Ectodermal cell (in vitro differentiated cells): ENCODE measurements at regions not wholly inside any gene's neighbourhood (a gene's known extent, or its start where the extent isn't known, plus 50 kb on each side); places are given as distances from the start of the nearest gene placed in this dataset.

Experiments used
- H3K27ac ChIP-seq: 2 replicates; pipeline ENCODE4 v1.7.0; 2013; ENCODE audit warnings: mild to moderate bottlenecking, low read depth, low read length; ENCODE audit not compliant: insufficient read depth, poor library complexity, severe bottlenecking
- H3K27me3 ChIP-seq: 2 replicates; pipeline ENCODE4 v1.7.0; 2013; ENCODE audit warnings: mild to moderate bottlenecking, low read length; ENCODE audit not compliant: insufficient read depth, control insufficient read depth, poor library complexity, severe bottlenecking
- H3K36me3 ChIP-seq: one replicate; pipeline ENCODE4 v1.7.0; 2013; ENCODE audit warnings: low read length; ENCODE audit not compliant: control insufficient read depth, insufficient read depth
- H3K4me1 ChIP-seq: one replicate; pipeline ENCODE4 v1.7.0; 2013; ENCODE audit warnings: low read length; ENCODE audit not compliant: control insufficient read depth, insufficient read depth
- H3K4me3 ChIP-seq: 2 replicates; pipeline ENCODE4 v1.7.0; 2013; ENCODE audit warnings: low read depth, low read length, control low read depth; ENCODE audit not compliant: insufficient read depth
- H3K9me3 ChIP-seq: 2 replicates; pipeline ENCODE4 v1.7.0; 2013; ENCODE audit warnings: mild to moderate bottlenecking, low read length, moderate library complexity; ENCODE audit not compliant: control insufficient read depth
- WGBS, 2 experiments: methylation state at CpG; one replicate each; pipeline ENCODE4 v1.1.7; 2013; ENCODE audit warnings: missing lambda C conversion rate in 2 of 2; 5-methylcytosine and 5-hydroxymethylcytosine counted together

GRCh38 chr7:32142649-32143048 lies 72.4 kb upstream of the PDE1C start:
- Histone ChIP-seq H3K9me3 (no peaks in the 10 kb centered on the region), H3K36me3 (no peaks in the 10 kb centered on the region), H3K4me3 (no peak overlapping the region), H3K4me1 (no peaks in the 10 kb centered on the region), H3K27me3 (no peaks in the 10 kb centered on the region), H3K27ac (no peak overlapping the region)
- 59 to 62% methylated on average over 3 of the region's 3 CpGs for WGBS, 2 experiments

- 86 to 98% methylated on average over 2 to 5 of the region's 5 CpGs for WGBS, 2 experiments
- H3K36me3 ChIP-seq = no peaks in the 10 kb centered on the region
- no peaks in the 10 kb centered on the region for H3K9me3 ChIP-seq
- H3K4me1 ChIP-seq = no peaks in the 10 kb centered on the region
- no peak overlapping the region for H3K27ac ChIP-seq
- no peak overlapping the region for H3K4me3 ChIP-seq
- no peaks in the 10 kb centered on the region for H3K27me3 ChIP-seq
Measured at GRCh38 chr7:32140210-32140939, 70.2 kb upstream of the PDE1C start.

- Histone ChIP-seq H3K9me3 (no peaks in the 10 kb centered on the region), H3K36me3 (no peaks in the 10 kb centered on the region), H3K27me3 (no peaks in the 10 kb centered on the region), H3K27ac (no peak overlapping the region), H3K4me3 (no peak overlapping the region), H3K4me1 (no peaks in the 10 kb centered on the region)
- 90 to 93% methylated on average over 2 of the region's 2 CpGs for WGBS, 2 experiments
Measured at GRCh38 chr7:32137059-32137458, 66.9 kb upstream of the PDE1C start.

- H3K27me3 ChIP-seq = no peaks in the 10 kb centered on the region
- H3K4me1 ChIP-seq = no peaks in the 10 kb centered on the region
- WGBS, 2 experiments = 72 to 100% methylated on average over 1 of the region's 1 CpG
- no peak overlapping the region for H3K4me3 ChIP-seq
- no peaks in the 10 kb centered on the region for H3K36me3 ChIP-seq
- H3K9me3 ChIP-seq = no peaks in the 10 kb centered on the region
- no peak overlapping the region for H3K27ac ChIP-seq
Measured at GRCh38 chr7:32131091-32131490, 60.9 kb upstream of the PDE1C start.

GRCh38 chr7:32126843-32127242 lies 56.6 kb upstream of the PDE1C start:
- Histone ChIP-seq H3K4me3 (no peak overlapping the region), H3K4me1 (no peaks in the 10 kb centered on the region), H3K9me3 (no peaks in the 10 kb centered on the region), H3K36me3 (no peaks in the 10 kb centered on the region), H3K27me3 (no peaks in the 10 kb centered on the region), H3K27ac (no peak overlapping the region)
- 19 to 33% methylated on average over 1 of the region's 1 CpG for WGBS, 2 experiments
